Anterior cingulate cortex (tissue), 58 donors: ENCODE measurements at regions not wholly inside any gene's neighbourhood (a gene's known extent, or its start where the extent isn't known, plus 50 kb on each side); places are given as distances from the start of the nearest gene placed in this dataset.

ENCODE experiments used
- DNase-seq, 58 donors: peaks; one replicate each; lab custom pipeline; 2025; lab: John Stamatoyannopoulos, UW

DNA sequence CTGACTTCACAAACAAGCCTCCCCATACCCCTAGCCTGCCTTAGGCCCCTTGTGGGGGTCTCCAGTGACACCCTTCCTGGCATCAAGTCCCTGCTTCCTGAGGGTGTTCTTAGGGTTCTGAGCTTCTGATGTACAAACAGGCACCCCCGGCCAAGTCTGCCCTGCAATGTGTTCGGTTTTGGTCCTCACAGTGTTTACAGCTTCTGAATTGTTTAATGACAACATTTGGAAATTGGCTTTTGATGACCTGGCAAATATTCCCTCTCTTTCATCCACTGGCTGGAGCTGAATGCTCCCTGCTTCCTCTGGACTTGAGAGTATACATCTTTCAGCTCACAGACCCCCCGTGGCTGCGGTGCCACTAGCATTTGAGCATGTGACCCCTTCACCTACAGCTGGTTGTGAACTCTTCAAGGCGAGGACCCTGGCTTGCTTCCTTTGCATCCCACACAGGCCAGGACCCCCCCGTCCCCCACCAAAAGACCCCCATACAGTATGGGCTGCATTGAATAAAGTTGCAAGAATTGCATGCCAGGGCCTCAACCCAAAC lies 180.8 kb downstream of the KATNIP start:
- no peak for DNase-seq

DNA sequence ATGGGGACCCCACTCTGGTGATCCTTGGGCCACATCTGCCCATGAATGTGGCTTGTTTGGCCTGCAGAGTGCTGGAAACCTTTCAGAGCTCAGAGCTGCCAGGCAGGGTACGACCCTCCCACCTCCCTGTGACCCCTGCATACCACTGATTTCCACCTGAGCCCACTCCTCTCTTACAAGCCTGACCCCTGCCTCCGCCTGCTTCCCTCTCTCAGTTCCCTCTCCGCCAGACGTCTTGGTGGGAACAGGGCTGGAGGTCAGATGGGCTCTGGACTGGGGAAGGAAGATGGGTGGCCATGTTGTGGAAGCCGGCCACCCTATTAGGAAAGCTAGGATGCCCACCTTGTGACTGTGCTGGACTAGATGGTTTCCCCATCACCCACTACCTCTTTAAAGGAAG lies 185.1 kb downstream of the KATNIP start:
- no peak for DNase-seq

DNA sequence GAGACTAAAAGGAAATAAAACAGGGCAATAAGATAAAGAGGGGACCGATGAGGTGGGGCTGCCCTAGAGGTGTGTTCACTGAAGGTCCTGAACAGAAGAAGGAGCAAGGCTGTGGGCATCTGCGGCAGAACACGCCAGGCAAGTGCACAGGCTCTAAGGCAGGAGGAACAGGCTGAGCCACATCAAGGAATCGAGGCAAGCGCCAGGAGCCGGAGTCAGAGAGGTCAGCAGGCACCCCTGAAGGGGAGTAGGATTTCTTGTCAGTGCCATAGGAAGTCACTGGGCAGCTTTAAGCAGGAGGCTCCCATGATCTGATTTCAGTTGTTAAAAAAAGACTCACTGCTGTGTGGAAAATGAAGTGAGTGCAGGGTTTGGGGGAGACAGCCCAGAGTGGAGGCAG lies 186.5 kb downstream of the KATNIP start:
- DNase-seq = no peak

DNA sequence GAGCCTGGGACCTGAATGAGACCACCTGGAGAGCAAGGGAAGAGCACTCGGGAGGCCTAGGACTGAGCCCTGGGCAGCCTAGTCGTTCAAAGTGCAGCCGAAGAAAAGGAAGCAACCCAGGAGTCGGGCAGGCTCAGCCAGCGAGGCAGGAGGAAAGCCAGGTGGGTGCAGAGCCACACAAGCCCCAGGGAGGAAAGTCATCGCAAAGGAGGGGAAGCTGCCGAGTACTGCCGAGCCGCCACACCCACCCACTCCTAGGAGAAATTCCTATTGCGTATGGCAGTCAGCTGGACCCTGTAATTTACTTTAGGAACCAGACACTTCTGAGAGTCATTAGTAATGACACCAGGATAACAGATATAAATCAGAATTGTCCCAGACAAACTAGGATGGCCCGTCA lies 187.6 kb downstream of the KATNIP start:
- no peak for DNase-seq
